ENCODE measurements at regions not wholly inside any gene's neighbourhood (a gene's known extent, or its start where the extent isn't known, plus 50 kb on each side); places are given as distances from the start of the nearest gene placed in this dataset.
"Not testable (repeated sequence)": the region's sequence is repeated elsewhere in the genome, so short reads cannot be mapped to it uniquely, and the experiment has no call there.

DNA sequence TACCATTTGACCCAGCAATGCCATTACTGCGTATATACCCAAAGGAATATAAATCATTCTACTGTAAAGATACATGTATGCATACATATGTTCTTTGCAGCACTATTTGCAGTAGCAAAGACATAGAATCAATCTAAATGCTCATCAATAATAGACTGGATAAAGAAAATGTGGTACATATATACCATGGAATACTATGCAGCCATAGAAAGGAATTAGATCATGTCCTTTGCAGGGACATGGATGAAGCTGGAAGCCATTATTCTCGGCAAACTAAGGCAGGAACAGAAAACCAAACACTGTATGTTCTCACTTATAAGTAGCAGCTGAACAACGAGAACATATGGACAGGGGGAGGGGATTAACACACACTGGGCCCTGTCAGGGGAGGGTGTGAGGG lies 54.8 kb upstream of the ZNF30 start:
- not testable (repeated sequence) for H3K4me3 Mint-ChIP-seq (ENCODE audit: low read depth); H3K36me3 Mint-ChIP-seq (ENCODE audit: low read depth); H3K4me1 Mint-ChIP-seq (ENCODE audit: low read depth)

DNA sequence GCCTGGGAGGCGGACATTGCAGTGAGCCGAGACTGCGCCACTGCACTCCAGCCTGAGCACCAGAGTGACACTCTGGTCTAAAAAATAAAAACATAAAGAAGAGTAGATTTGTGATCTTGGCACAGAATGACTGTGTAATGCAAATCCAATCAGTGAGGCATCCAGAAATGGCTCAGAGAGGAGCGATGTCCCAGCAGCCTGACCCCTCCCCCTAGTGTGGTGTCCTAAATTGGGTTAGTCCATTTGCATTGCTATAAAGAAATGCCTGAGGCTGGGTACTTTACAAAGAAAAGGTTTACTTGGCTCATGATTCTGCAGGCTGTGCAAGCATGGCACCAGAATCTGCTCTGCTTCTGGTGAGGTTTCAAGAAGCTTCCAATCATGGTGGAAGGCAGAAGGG lies 59.1 kb upstream of the ZNF30 start:
- H3K4me3 Mint-ChIP-seq (ENCODE audit: low read depth): no peak overlapping the region
- no peak for DNase-seq (ENCODE audit: low spot score)
- no peaks in the 10 kb centered on the region for H3K36me3 Mint-ChIP-seq (ENCODE audit: low read depth)
- H3K27ac Mint-ChIP-seq: no peak overlapping the region
- peaks cover 9% of the 10 kb centered on the region for H3K9me3 Mint-ChIP-seq
- H3K4me1 Mint-ChIP-seq (ENCODE audit: low read depth): no peaks in the 10 kb centered on the region
- intact Hi-C loops (cut with micrococcal nuclease): no loop called here
- H3K27me3 Mint-ChIP-seq (ENCODE audit: low read depth): no peaks in the 10 kb centered on the region

More for the DNA sequence above, 54.8 kb upstream of the ZNF30 start:
- intact Hi-C loops (cut with micrococcal nuclease); H3K27me3 Mint-ChIP-seq (ENCODE audit: low read depth); H3K27ac Mint-ChIP-seq; DNase-seq (ENCODE audit: low spot score); H3K9me3 Mint-ChIP-seq: not testable (repeated sequence)

DNA sequence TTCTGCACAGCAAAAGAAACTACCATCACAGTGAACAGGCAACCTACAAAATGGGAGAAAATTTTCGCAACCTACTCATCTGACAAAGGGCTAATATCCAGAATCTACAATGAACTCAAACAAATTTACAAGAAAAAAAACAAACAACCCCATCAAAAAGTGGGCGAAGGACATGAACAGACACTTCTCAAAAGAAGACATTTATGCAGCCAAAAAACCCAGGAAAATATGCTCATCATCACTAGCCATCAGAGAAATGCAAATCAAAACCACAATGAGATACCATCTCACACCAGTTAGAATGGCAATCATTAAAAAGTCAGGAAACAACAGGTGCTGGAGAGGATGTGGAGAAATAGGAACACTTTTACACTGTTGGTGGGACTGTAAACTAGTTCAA lies 61.5 kb upstream of the ZNF30 start:
- H3K27me3 Mint-ChIP-seq (ENCODE audit: low read depth); H3K27ac Mint-ChIP-seq; H3K4me1 Mint-ChIP-seq (ENCODE audit: low read depth); DNase-seq (ENCODE audit: low spot score); H3K4me3 Mint-ChIP-seq (ENCODE audit: low read depth); H3K9me3 Mint-ChIP-seq; H3K36me3 Mint-ChIP-seq (ENCODE audit: low read depth); intact Hi-C loops (cut with micrococcal nuclease): not testable (repeated sequence)

DNA sequence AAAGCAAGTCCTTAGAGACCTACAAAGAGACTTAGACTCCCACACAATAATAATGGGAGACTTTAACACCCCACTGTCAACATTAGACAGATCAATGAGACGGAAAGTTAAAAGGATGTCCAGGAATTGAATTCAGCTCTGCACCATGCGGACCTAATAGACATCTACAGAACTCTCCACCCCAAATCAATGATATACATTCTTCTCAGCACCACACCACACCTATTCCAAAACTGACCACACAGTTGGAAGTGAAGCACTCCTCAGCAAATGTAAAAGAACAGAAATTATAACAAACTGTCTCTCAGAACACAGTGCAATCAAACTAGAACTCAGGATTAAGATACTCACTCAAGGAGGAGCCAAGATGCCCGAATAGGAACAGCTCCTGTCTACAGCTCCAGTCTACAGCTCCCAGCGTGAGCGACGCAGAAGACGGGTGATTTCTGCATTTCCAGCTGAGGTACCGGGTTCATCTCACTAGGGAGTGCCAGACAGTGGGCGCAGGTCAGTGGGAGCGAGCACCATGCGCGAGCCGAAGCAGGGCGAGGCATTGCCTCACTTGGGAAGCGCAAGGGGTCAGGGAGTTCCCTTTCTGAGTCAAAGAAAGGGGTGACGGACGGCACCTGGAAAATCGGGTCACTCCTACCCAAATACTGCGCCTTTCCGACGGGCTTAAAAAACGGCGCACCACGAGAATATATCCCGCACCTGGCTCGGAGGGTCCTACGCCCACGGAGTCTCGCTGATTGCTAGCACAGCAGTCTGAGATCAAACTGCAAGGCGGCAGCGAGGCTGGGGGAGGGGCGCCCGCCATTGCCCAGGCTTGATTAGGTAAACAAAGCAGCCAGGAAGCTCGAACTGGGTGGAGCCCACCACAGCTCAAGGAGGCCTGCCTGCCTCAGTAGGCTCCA lies 66.6 kb upstream of the ZNF30 start:
- H3K27me3 Mint-ChIP-seq (ENCODE audit: low read depth); intact Hi-C loops (cut with micrococcal nuclease); DNase-seq (ENCODE audit: low spot score): not testable (repeated sequence)
- H3K27ac Mint-ChIP-seq: peak overlapping the region; percentile 69
- H3K4me3 Mint-ChIP-seq (ENCODE audit: low read depth): peak overlapping the region; percentile 91
- peaks cover 15% of the 10 kb centered on the region for H3K4me1 Mint-ChIP-seq (ENCODE audit: low read depth)
- peaks cover 20% of the 10 kb centered on the region for H3K9me3 Mint-ChIP-seq
- H3K36me3 Mint-ChIP-seq (ENCODE audit: low read depth): peaks cover 13% of the 10 kb centered on the region

DNA sequence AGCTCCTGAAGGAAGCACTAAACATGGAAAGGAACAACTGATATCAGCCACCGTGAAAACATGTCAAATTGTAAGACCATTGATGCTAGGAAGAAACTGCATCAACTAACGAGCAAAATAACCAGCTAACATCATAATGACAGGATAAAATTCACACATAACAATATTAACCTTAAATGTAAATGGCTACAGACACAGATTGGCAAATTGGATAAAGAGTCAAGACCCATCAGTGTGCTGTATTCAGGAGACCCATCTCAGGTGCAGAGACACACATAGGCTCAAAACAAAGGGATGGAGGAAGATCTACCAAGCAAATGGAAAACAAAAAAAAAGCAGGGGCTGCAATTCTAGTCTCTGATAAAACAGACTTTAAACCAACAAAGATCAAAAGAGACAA lies 67.4 kb upstream of the ZNF30 start:
- H3K36me3 Mint-ChIP-seq (ENCODE audit: low read depth): peaks cover 13% of the 10 kb centered on the region

DNA sequence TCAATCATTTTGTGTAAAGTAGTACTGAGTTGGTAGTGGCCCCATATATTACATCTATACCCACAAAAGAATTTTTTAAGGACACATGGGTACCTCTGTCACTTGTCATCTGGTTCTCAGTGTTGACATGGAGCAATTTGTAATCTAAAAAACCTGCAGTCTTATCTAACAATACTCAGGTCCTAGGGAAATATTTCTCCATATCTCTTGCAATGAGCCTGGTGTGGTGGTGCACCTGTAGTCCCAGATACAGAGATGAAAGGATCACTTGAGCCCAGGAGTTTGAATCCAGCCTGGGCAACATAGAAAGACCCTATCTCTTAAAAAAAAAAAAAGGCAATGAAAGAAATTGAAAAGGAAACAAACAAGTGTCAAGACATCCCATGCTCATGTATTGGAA lies 70.7 kb upstream of the ZNF30 start:
- H3K9me3 Mint-ChIP-seq: peaks cover 20% of the 10 kb centered on the region
- intact Hi-C loops (cut with micrococcal nuclease): no loop called here
- no peaks in the 10 kb centered on the region for H3K27me3 Mint-ChIP-seq (ENCODE audit: low read depth)
- H3K27ac Mint-ChIP-seq: no peak overlapping the region
- H3K36me3 Mint-ChIP-seq (ENCODE audit: low read depth): peaks cover 13% of the 10 kb centered on the region
- no peak for DNase-seq (ENCODE audit: low spot score)
- H3K4me1 Mint-ChIP-seq (ENCODE audit: low read depth): peaks cover 15% of the 10 kb centered on the region
- no peak overlapping the region for H3K4me3 Mint-ChIP-seq (ENCODE audit: low read depth)

More for the DNA sequence above, 67.4 kb upstream of the ZNF30 start:
- H3K27me3 Mint-ChIP-seq (ENCODE audit: low read depth); intact Hi-C loops (cut with micrococcal nuclease); DNase-seq (ENCODE audit: low spot score); H3K27ac Mint-ChIP-seq: not testable (repeated sequence)
- H3K4me1 Mint-ChIP-seq (ENCODE audit: low read depth): peaks cover 15% of the 10 kb centered on the region
- H3K9me3 Mint-ChIP-seq: peaks cover 20% of the 10 kb centered on the region
- peak overlapping the region; percentile 91 for H3K4me3 Mint-ChIP-seq (ENCODE audit: low read depth)

DNA sequence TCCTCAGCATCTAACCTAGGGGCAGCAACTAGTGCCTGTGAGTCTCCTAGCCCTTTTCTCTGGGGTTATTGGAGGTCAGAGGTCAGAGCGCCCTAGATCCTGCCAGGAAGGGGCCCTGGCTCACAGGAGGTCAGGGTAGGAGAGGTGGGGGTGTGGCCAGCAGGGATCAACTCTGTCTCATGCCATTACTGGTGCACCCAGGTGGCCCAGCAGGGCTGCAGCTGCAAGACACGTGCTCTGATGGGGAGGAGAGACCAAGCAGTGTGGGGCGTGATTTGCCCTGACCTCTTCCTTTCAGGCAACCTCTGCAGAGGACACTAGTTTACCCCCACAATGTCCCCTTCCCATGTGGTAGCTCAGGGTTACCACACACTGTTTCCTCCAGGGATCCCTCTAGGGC lies 73.3 kb upstream of the ZNF30 start:
- H3K9me3 Mint-ChIP-seq: peaks cover 12% of the 10 kb centered on the region
- intact Hi-C loops (cut with micrococcal nuclease): no loop called here
- H3K27me3 Mint-ChIP-seq (ENCODE audit: low read depth): no peaks in the 10 kb centered on the region
- H3K4me3 Mint-ChIP-seq (ENCODE audit: low read depth): no peak overlapping the region
- peaks cover under 1% of the 10 kb centered on the region for H3K4me1 Mint-ChIP-seq (ENCODE audit: low read depth)
- no peak overlapping the region for H3K27ac Mint-ChIP-seq
- H3K36me3 Mint-ChIP-seq (ENCODE audit: low read depth): peaks cover 8% of the 10 kb centered on the region
- no peak for DNase-seq (ENCODE audit: low spot score)

DNA sequence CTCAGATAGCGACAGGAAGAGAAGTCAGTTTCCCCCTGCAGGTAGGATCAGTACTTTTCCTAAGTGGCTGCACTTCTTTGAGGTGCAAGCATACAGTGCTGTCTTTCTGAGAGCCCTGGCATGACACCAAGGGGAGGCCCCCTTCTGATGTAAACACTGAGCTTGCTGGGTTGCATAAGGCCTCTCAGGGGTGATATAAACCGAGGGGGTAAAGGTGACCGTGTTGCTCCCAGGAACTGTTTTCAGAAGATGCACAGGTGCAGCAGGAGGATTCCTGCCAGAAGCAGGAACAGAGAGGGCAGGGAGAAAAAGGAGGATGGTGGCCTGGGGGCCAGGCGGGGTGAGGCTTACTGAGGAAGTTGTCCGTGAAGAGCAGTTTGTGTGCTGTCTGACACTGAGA lies 74.0 kb upstream of the ZNF30 start:
- Mint-ChIP-seq H3K36me3 (ENCODE audit: low read depth) (peaks cover 7% of the 10 kb centered on the region), H3K4me1 (ENCODE audit: low read depth) (no peaks in the 10 kb centered on the region), H3K9me3 (peaks cover 11% of the 10 kb centered on the region), H3K27ac (no peak overlapping the region), H3K4me3 (ENCODE audit: low read depth) (no peak overlapping the region), H3K27me3 (ENCODE audit: low read depth) (no peaks in the 10 kb centered on the region)
- intact Hi-C loops (cut with micrococcal nuclease): no loop called here
- no peak for DNase-seq (ENCODE audit: low spot score)

DNA sequence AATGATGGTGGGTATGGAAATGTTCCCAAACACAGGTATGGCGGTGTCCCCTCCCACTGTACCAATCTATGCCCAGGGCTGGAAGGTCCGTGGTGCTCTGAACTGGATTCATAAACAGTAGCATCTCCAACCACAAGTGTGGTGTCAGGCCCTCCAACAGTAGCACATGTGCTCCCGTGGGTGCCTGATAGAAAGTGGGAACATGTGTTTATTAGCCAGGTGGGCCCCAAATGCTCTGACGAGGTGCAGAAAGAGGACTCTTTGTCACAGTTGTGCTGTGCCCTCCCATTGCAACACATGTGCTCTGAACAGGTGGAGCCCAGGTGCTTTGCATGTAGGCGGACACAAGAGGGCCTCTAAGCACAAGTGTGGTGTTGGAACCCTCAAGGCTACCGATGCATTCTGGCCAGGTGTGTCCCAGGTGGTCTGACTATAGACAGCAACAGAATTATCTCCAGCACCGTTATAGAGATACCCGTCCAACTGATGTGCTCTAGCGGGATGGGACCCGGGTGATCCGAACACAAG lies 75.4 kb upstream of the ZNF30 start:
- intact Hi-C loops (cut with micrococcal nuclease): no loop called here

DNA sequence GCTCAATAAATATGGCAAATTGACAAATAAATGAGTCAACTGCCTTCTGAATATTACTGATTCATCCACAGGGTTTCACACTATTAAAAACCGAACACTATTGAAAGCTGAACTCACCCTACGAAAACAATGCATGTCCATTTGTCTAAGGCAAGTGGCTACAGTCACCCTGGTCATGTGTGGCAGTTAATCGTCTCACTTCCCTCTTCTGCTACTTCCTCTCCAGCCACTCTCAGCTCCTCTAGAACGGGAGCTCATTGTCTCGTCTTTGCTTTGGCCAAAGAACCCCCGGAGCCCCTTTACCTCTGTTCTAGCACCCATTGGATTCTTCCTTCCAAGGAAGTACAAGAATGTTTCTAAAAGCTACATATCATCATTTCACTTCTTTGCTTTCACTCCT lies 74.4 kb upstream of the ZNF599 start:
- Mint-ChIP-seq H3K27ac (no peak overlapping the region), H3K4me3 (ENCODE audit: low read depth) (no peak overlapping the region), H3K4me1 (ENCODE audit: low read depth) (no peaks in the 10 kb centered on the region), H3K27me3 (ENCODE audit: low read depth) (no peaks in the 10 kb centered on the region), H3K9me3 (no peaks in the 10 kb centered on the region), H3K36me3 (ENCODE audit: low read depth) (no peaks in the 10 kb centered on the region)
- DNase-seq (ENCODE audit: low spot score): no peak
- intact Hi-C loops (cut with micrococcal nuclease): no loop called here

More for the DNA sequence above, 75.4 kb upstream of the ZNF30 start:
- H3K27me3 Mint-ChIP-seq (ENCODE audit: low read depth): no peaks in the 10 kb centered on the region
- H3K36me3 Mint-ChIP-seq (ENCODE audit: low read depth): no peaks in the 10 kb centered on the region
- no peaks in the 10 kb centered on the region for H3K4me1 Mint-ChIP-seq (ENCODE audit: low read depth)
- no peak for DNase-seq (ENCODE audit: low spot score)
- H3K4me3 Mint-ChIP-seq (ENCODE audit: low read depth): no peak overlapping the region
- H3K9me3 Mint-ChIP-seq: peaks cover 2% of the 10 kb centered on the region
- H3K27ac Mint-ChIP-seq: no peak overlapping the region

DNA sequence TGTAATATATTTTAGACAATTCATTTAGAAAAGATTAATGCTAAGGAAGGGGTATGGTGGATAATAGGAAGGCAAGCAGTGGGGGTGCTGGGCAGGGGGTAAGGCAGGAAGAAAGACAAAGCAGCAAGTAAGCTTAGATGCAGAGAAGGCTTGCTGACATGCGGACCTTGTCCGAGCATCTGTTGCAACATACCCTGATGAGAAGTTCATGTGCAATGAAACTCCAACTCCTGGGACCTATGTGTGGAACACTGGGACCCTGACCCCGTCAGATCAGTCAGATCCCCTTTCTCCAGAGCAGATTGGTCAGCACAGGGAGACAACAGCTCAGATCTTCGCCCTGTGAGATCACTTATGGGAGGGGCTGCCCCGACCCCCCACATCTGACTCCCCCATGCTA lies 71.3 kb upstream of the ZNF599 start:
- Mint-ChIP-seq H3K36me3 (ENCODE audit: low read depth) (no peaks in the 10 kb centered on the region), H3K4me1 (ENCODE audit: low read depth) (no peaks in the 10 kb centered on the region), H3K4me3 (ENCODE audit: low read depth) (no peak overlapping the region), H3K9me3 (no peaks in the 10 kb centered on the region), H3K27me3 (ENCODE audit: low read depth) (peaks cover 3% of the 10 kb centered on the region), H3K27ac (no peak overlapping the region)
- DNase-seq (ENCODE audit: low spot score): no peak
- intact Hi-C loops (cut with micrococcal nuclease): no loop called here

DNA sequence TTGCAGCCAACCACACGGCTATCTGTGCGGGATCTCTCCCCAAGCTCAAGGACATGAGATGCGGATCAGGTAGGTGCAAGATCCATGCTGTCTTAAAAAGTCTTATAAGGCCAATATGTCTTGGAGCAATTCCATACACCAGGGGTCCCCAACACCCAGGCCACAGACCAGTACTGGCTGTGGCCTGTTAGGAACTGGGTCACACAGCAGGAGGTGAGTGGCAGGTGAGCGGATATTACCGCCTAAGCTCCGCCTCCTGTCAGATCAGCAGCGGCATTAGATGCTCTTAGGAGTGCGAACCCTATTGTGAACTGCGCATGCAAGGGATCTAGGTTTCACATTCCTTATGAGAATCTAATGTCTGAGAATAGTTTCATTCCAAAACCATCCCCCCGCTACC lies 68.8 kb upstream of the ZNF599 start:
- Mint-ChIP-seq H3K27ac (no peak overlapping the region), H3K4me3 (ENCODE audit: low read depth) (no peak overlapping the region), H3K9me3 (no peaks in the 10 kb centered on the region), H3K27me3 (ENCODE audit: low read depth) (peaks cover 11% of the 10 kb centered on the region), H3K36me3 (ENCODE audit: low read depth) (no peaks in the 10 kb centered on the region), H3K4me1 (ENCODE audit: low read depth) (peaks cover 3% of the 10 kb centered on the region)
- no peak for DNase-seq (ENCODE audit: low spot score)
- intact Hi-C loops (cut with micrococcal nuclease): no loop called here

DNA sequence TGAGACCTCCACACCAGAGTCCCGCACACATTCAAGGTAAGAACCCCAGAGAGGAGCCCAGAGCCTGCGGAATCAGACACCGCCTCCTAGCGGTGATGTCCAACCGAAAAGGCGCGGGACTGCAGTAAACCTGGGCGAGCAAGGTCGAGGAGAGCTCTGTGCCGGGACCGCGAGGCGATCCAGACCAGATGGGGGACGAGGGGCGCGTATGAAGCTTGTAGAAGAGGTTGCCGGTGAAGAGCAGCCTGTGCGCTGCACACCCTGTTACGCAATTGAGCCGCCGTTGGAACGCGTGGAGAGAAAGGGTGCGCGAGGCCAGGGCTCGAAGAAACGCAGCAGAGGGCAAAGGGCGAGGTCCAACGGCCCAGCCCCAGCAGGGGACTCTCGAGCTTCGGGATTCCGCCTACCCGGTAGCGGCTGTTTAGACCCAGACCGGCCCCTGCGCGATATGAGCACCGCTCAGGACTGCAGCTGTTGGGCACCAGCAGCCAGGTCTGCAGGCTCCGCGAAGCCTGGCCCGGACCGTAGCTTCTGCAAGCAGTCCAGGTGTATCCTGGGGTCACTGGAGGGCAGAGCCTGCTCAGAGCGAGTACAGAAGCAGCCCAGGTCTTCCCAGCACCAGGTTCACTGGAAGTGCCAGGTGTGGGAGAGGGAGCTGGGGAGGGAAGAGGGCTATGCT lies 65.9 kb upstream of the ZNF599 start:
- intact Hi-C loops (cut with micrococcal nuclease): no loop called here
- peaks cover 11% of the 10 kb centered on the region for H3K27me3 Mint-ChIP-seq (ENCODE audit: low read depth)
- H3K4me1 Mint-ChIP-seq (ENCODE audit: low read depth): peaks cover 3% of the 10 kb centered on the region
- H3K9me3 Mint-ChIP-seq: no peaks in the 10 kb centered on the region
- no peaks in the 10 kb centered on the region for H3K36me3 Mint-ChIP-seq (ENCODE audit: low read depth)
- H3K4me3 Mint-ChIP-seq (ENCODE audit: low read depth): no peak overlapping the region
- H3K27ac Mint-ChIP-seq: no peak overlapping the region
- DNase-seq (ENCODE audit: low spot score): no peak
